ENCODE measurements at regions not wholly inside any gene's neighbourhood (a gene's known extent, or its start where the extent isn't known, plus 50 kb on each side); places are given as distances from the start of the nearest gene placed in this dataset.

- TF ChIP-seq CTCF (IDR thresholded peaks at IDR 0.05) (no peak), POLR2A (IDR thresholded peaks at IDR 0.05) (no peak), POLR2AphosphoS5 (IDR thresholded peaks at IDR 0.05) (no peak)
These were observed 592.4 kb downstream of the AACS start for GRCh38 chr12:125657681-125658080.

Data from prostate gland (tissue), 2 donors.